GM18505 (cell line): ENCODE measurements at regions not wholly inside any gene's neighbourhood (a gene's known extent, or its start where the extent isn't known, plus 50 kb on each side); places are given as distances from the start of the nearest gene placed in this dataset.

Experiments
- ATAC-seq: cut with Tn5 transposase; IDR thresholded peaks from one replicate; pipeline ENCODE4 v1.9.1; 2021; ENCODE audit not compliant: unreplicated experiment
- POLR2A ChIP-seq: IDR thresholded peaks from 4 replicates; pipeline ENCODE4 v1.6.1; 2011; ENCODE audit warnings: borderline replicate concordance; ENCODE audit not compliant: insufficient read depth, insufficient read length; ENCODE audit errors: extremely low read depth

DNA sequence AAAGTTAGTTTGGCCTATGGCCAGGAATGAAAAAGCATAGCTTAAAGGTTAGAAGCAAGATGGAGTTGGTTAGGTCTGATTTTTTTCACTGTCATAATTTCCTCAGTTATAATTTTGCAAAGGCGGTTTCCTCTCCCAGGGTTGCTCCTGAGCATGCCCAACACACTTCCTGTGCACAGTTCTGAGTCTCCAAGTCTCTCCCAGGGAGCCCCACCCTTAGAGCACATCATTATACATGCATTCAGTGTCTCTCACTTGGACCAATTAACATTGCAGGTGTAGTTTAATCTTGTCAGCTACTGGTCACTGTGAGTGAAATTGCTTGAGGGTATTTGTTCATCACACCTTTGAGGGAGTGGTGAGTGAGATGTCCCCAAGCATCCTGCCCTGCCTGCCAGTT, 96.0 kb upstream of the ATP10A start:
- ATAC-seq, result no peak
- TF ChIP-seq POLR2A, result no peak

DNA sequence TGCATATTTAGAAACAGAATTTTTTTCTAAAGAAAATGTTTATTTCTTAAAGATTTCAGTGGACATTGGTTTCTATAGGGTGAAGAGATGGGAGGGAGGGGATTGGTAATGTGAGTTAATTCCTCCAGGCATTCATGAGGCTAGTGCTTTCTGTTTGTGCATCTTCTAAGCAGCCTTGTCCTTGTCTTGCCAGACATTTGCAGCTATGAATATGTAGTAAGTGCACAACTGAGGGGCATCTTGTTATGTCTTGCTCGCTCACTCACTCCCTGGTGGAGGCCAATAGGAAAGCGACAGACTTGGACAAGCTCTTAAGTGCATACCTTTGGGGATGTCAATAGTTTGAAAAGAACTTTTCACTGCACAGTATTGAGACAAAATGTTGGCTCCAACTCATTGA, 92.5 kb upstream of the ATP10A start:
- TF ChIP-seq POLR2A, result no peak
- ATAC-seq, result no peak

DNA sequence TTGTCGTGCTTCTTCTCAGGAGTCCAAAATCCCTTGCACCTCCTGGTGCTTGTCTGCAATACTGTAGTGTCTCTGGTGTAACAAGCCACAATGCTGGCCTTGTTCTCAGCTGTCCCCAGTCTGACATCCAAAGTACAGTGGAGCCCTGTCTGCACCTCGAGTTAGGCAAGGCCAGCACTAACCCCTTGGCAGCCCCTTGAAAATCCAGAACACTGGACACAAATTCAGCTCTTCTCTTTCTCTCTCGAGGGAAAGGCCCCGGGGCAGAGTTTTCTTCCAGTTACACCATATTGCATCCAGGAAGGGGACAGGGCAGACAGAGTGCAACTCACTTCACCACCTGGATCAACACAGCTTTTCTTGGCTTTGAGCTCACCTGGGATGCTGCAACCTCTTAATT, 91.3 kb upstream of the ATP10A start:
- TF ChIP-seq POLR2A, result no peak
- ATAC-seq, result no peak

DNA sequence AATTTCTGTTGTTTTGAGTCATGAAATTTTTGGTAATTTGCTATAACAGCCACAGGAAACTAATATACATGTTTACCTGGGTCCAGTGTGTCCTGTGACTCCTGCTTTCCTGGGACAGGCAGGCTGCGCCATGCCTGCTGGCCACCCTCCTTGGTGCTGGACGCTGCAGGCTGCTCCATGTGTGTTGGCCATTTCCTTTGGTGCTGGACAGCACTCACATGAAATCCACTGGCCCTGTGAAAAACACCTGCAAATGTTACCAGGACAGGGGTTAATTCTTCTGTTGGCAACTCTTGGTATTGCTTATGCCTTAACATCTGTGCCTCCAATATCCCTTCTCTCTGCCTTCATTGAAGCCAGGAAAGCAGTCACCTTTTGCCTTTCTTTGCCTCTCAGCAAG, 86.9 kb upstream of the ATP10A start:
- no peak for TF ChIP-seq POLR2A
- ATAC-seq, result no peak

DNA sequence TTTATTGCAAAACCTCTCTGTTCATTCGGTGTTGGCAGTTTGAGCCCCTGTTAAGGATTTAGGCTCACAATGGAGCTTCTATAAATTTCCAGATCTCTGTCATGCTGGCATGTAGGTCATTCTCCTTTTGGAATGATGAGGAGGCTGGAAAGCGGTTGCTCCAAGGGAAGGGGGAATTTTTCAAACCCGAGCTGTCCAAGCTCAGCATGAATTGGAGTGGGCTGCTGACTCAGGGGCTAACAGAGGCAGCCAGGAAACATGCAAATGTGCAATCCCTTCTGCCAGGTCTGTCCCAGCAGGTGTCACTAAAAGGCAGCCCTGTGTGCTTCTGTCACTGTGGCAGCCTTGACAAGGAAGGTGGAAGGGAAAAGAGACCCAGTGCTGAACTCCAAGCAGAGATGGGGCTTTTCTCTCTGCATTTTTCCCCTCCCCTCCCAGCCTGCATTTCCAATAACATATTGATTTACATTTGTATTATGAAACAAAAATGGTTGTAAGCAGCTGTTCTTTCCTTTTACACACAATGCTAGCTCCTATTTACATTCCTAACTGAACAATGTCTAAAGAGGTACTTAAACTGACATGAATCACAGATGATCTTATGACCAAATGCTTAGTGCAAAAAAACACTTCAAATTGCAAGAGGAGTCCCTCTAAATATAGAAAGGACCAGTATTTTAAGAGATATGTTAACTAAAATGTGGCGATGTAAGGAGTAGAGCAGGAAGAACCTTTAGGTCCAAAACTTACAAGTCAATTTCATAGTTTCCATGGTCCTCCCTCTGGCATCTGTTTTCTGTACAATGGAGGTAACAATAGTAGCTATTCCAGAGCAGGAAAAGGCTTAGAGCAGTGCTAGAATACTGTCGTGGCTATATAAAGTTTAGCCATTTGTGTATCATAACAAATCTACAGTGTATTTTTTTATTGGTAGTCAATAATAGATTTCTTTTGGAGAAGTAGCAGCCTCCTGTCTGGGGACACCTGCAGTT, 84.5 kb upstream of the ATP10A start:
- no peak for ATAC-seq
- no peak for TF ChIP-seq POLR2A

DNA sequence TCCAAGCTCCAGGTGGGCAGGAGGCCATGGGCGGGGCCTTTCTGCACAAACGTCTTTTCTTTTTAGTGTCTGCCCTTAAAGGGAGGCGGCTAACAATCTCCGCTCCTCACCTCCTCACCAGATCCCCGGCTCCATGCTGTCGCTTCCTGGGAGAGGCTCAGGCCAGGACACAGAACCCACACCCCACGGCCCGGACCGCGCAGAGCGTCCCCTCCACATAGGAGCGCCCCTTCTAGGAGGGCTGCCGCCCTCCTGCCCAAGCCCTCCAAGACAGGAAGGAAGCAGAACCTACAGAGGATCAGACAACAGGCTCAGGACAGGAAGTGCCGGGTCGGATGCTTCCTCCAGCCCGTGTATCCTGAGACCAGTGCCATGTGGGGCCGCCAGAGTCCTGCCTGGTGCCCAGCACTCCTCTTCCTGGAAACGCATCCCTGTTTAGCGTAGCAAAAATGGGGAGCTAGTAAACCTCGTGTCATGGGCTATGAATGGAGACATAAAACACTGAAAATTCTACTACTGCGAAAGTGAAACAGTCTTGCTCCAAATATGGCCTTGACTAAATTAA, 83.2 kb upstream of the ATP10A start:
- no peak for TF ChIP-seq POLR2A
- no peak for ATAC-seq

DNA sequence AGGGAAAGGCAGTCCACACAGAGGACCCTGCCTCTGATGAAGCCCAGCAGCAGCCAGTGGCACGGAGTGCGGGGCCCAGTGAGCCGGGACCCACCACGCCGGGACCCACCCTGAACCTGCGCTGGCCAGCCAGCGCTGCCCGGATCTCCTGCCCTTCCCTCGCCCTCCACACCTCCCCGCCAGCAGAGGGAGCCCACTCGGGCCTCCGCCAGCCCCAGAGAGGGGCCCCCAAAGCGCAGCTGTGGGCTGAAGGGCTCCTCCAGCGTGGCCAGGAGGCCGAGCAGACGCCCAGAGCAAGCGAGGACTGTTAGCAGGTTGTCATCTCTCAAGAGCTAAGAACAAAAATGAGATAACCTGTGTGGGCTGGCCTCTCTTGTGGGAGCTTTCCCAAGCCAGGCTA, 81.3 kb upstream of the ATP10A start:
- ATAC-seq, result no peak
- no peak for TF ChIP-seq POLR2A

DNA sequence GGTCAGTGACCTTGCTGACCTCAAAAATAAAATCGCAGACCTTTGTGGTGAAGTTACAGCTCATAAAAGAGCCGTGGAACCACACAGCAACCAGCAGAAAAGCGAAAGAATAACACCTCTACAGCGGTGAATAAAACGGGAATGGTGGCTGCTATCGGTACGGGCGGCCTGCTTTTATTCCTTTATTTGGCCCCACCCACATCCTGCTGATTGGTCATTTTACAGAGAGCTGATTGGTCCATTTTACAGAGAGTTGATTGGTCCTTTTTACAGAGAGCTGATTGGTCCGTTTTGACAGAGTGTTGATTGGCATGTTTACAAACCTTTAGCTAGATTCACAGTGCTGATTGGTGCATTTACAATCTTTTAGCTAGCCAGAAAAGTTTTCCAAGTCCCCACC, 80.7 kb upstream of the ATP10A start:
- no peak for ATAC-seq
- no peak for TF ChIP-seq POLR2A

DNA sequence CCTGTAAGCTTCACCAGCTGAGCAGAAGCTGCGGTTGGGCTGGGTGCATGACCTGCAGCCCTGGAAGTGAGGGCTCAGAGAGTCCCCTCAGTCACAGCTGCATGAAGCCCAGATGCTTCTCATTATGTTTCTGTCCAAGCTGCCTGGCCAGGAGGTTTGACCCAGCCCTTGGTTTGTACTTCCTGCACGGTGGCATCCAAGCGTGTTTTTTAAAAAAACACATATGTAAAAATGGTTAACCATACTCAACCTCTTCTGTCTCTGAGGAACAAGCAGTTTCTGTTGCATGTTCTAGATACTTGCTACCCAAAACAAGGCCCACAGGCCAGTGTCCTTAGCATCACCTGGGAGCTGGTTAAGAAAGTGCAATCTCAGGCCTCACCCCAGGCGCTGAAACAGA, 76.0 kb upstream of the ATP10A start:
- no peak for TF ChIP-seq POLR2A
- ATAC-seq, result peak; percentile 94

DNA sequence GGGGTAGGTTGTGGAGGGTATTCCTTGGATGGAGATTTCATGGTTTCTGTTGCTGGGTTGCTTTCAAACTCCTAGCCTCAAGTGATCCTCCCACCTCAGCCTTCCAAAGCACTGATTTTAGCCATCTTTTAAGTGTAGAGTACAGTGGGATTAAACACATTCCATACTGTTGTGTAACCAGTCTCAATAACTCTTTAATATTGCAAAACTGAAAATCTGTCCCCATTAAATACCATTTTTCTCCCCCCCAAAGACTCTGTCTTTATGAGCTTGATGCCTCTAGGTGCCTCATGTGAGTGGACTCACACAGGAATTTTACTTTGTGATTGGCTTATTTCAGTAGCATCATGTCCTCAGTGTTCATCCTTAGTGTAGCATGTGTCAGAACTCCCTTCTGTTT, 74.7 kb upstream of the ATP10A start:
- no peak for TF ChIP-seq POLR2A
- ATAC-seq, result no peak

DNA sequence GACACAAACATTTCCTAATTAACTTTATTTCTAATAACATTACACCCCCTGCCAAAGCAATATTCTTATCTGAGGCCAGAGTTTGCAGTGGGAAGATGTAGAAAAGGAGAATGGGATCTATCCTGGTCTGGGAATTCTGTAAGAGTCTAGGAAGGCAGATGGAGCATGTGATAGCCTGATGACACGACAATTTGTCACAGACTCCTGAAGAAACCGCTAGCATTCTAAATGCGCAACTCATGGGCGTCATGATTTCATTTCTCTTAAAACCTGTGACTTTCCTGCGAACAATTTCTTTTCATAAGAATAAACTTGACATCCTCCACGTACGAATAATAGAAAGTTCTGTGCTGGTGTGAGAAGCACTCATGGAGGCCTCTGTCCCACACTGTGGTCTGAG, 72.9 kb upstream of the ATP10A start:
- no peak for ATAC-seq

DNA sequence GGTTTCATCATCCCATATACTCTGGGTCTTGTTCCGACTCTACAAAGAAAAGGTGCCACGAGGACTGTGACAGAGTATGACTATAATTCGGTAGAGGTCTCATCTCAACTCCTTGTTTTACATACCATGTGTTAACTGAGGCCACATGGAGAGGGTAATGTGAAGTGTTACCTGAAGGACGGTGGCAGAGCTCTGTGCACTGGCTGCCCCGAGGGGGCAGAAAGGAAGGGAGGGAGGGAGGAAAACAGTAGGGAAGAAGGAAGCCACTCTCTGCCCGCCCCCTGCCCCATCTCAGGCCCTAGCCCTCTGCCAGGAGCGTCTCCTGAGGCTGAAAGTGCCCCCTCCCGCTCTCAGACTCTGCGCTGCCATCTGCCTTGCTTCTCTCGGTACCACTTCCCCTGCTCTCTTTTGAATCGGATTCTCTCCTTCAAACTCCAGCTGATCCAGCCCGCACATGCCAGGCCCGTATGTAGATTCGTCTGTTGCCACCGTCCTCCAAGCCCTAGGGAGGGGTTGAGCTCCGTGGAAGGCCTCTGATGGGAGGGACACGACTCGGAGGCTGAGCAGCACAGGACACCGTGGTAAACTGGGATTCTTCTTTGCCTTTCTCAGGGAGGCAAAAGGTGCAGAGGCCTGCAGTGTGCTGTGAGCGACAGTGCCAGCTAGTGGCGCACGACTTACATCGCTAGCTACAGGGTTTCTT, 70.5 kb upstream of the ATP10A start:
- TF ChIP-seq POLR2A, result no peak
- ATAC-seq, result peak; percentile 73

More for the DNA sequence above, 72.9 kb upstream of the ATP10A start:
- no peak for TF ChIP-seq POLR2A

DNA sequence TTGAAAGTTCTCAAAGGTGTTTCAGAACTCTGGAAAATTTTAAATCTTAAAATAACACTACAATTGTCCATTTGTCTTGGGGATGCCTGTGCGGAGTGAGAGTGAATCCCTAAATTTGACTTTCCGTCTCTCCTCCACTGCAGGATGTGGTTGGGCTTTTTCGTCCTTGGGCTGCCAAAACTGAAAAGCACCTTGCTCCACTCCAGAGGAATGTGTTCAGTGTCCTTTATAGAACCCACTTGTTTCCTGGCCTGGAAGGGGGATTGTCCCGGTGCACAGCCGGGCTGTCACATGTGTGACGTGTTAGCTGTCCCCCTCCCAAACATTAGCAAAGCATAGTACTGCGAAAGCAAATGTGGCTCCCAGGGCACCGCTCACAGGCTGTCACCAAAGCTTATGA, 69.6 kb upstream of the ATP10A start:
- ATAC-seq, result no peak
- TF ChIP-seq POLR2A, result no peak
